ENCODE measurements at regions not wholly inside any gene's neighbourhood (a gene's known extent, or its start where the extent isn't known, plus 50 kb on each side); places are given as distances from the start of the nearest gene placed in this dataset.
"Not testable (repeated sequence)": the region's sequence is repeated elsewhere in the genome, so short reads cannot be mapped to it uniquely, and the experiment has no call there.

- DNase-seq (ENCODE audit: low read depth), result no peak
Measured at GRCh38 chr16:59993101-59993500, 1259.0 kb upstream of the GOT2 start.

GRCh38 chr16:59991171-59991570 lies 1257.1 kb upstream of the GOT2 start:
- no peak for DNase-seq (ENCODE audit: low read depth)

GRCh38 chr16:59988591-59988990 lies 1254.5 kb upstream of the GOT2 start:
- DNase-seq (ENCODE audit: low read depth), result no peak

GRCh38 chr16:59975953-59976352 lies 1241.8 kb upstream of the GOT2 start:
- no peak for DNase-seq (ENCODE audit: low read depth)

- no peak for DNase-seq (ENCODE audit: low read depth)
Measured at GRCh38 chr16:59973966-59974365, 1239.8 kb upstream of the GOT2 start.

- no peak for DNase-seq (ENCODE audit: low read depth)
Measured at GRCh38 chr16:59971264-59971663, 1237.1 kb upstream of the GOT2 start.

- no peak for DNase-seq (ENCODE audit: low read depth)
Measured at GRCh38 chr16:59964232-59964924, 1230.3 kb upstream of the GOT2 start.

- no peak for DNase-seq (ENCODE audit: low read depth)
Measured at GRCh38 chr16:59959311-59959710, 1225.2 kb upstream of the GOT2 start.

GRCh38 chr16:59950431-59950830 lies 1216.3 kb upstream of the GOT2 start:
- no peak for DNase-seq (ENCODE audit: low read depth)

GRCh38 chr16:59944041-59944440 lies 1209.9 kb upstream of the GOT2 start:
- not testable (repeated sequence) for DNase-seq (ENCODE audit: low read depth)

GRCh38 chr16:59941594-59941993 lies 1207.5 kb upstream of the GOT2 start:
- DNase-seq (ENCODE audit: low read depth), result no peak

GRCh38 chr16:59920054-59920453 lies 1185.9 kb upstream of the GOT2 start:
- no peak for DNase-seq (ENCODE audit: low read depth)

- no peak for DNase-seq (ENCODE audit: low read depth)
Measured at GRCh38 chr16:59913666-59914065, 1179.5 kb upstream of the GOT2 start.

GRCh38 chr16:59909262-59909661 lies 1175.1 kb upstream of the GOT2 start:
- no peak for DNase-seq (ENCODE audit: low read depth)

GRCh38 chr16:59907611-59908010 lies 1173.5 kb upstream of the GOT2 start:
- DNase-seq (ENCODE audit: low read depth), result no peak

GRCh38 chr16:59905606-59906005 lies 1171.5 kb upstream of the GOT2 start:
- DNase-seq (ENCODE audit: low read depth), result no peak

GRCh38 chr16:59905131-59905530 lies 1171.0 kb upstream of the GOT2 start:
- no peak for DNase-seq (ENCODE audit: low read depth)

- no peak for DNase-seq (ENCODE audit: low read depth)
Measured at GRCh38 chr16:59899940-59900339, 1165.8 kb upstream of the GOT2 start.

GRCh38 chr16:59892376-59892775 lies 1158.3 kb upstream of the GOT2 start:
- no peak for DNase-seq (ENCODE audit: low read depth)

GRCh38 chr16:59887856-59888255 lies 1153.7 kb upstream of the GOT2 start:
- no peak for DNase-seq (ENCODE audit: low read depth)

GRCh38 chr16:59886021-59886420 lies 1151.9 kb upstream of the GOT2 start:
- no peak for DNase-seq (ENCODE audit: low read depth)

GRCh38 chr16:59881376-59881775 lies 1147.3 kb upstream of the GOT2 start:
- no peak for DNase-seq (ENCODE audit: low read depth)

GRCh38 chr16:59880611-59881010 lies 1146.5 kb upstream of the GOT2 start:
- no peak for DNase-seq (ENCODE audit: low read depth)

GRCh38 chr16:59878999-59879398 lies 1144.9 kb upstream of the GOT2 start:
- DNase-seq (ENCODE audit: low read depth), result no peak

- no peak for DNase-seq (ENCODE audit: low read depth)
Measured at GRCh38 chr16:59878479-59878878, 1144.4 kb upstream of the GOT2 start.

Data from activated T-cell treated with anti-CD3 and anti-CD28 coated beads for 1 hour (primary cell).